H1 (cell line): ENCODE measurements at regions not wholly inside any gene's neighbourhood (a gene's known extent, or its start where the extent isn't known, plus 50 kb on each side); places are given as distances from the start of the nearest gene placed in this dataset.

Experiments
- CTBP2 ChIP-seq: IDR thresholded peaks from 2 replicates; pipeline ENCODE4 v1.7.0; 2011; ENCODE audit warnings: borderline replicate concordance, mild to moderate bottlenecking, moderate library complexity, mixed read lengths, low read length; ENCODE audit not compliant: insufficient read depth, insufficient read length

DNA sequence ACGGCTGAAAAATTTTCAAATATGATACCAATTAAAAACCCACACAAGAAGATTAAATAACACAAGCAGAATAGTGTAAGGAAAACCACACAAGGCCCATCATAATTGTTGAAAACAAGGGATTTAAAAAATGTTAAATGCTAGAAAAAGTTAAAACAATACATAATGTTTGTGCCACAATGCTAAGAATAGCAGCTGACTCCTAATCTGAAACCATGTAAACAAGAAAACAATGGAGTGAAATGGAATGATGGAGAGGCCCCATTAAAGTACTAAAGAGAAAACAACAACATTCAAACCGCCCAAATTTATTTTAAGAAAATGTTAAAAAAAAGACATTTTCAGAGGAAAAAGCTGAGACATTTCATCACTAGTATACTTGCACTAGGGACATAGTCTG is 663.6 kb upstream of the NCAM2 start (continued):
- TF ChIP-seq CTBP2: no peak
